RWPE1 (cell line): ENCODE measurements at regions not wholly inside any gene's neighbourhood (a gene's known extent, or its start where the extent isn't known, plus 50 kb on each side); places are given as distances from the start of the nearest gene placed in this dataset.

Source experiments
- CTCF ChIA-PET: fragments of 350-600 bp; sonication (Branson Sonifier 250); formaldehyde crosslinking; extraction: SDS; loops from one replicate; lab custom pipeline; 2021; lab: Yijun Ruan, JAX
- POLR2A ChIA-PET: fragments of 400-600 bp; formaldehyde crosslinking; extraction: SDS; loops from one replicate; lab custom pipeline; 2020; ENCODE audit warnings: antibody characterized with exemption; ENCODE audit not compliant: low non-redundant PET; lab: Yijun Ruan, JAX
- DNase-seq: peaks from one replicate; pipeline ENCODE4 v3.0.0; 2012; ENCODE audit warnings: low spot score
- H3K27ac ChIP-seq: fragments of 450-650 bp; 2 replicates; pipeline ENCODE4 v1.5.1; 2017
- CTCF ChIP-seq: fragments of 450-650 bp; conservative IDR thresholded peaks from 2 replicates; pipeline ENCODE4 v1.5.1; 2017; ENCODE audit warnings: low read depth, mild to moderate bottlenecking

GRCh38 chr20:40486297-40486696 lies 202.7 kb downstream of the MAFB start:
- H3K27ac ChIP-seq, result no peak overlapping the region
- ChIA-PET CTCF (interaction anchor here (0.7 kb wide), 1 partner anchor 55 kb away, joined by 3 read pairs; no protein-coding TSS in a partner anchor), POLR2A (no interaction called here)
- no peak for TF ChIP-seq CTCF
- no peak for DNase-seq

- ChIA-PET POLR2A (no interaction called here), CTCF (interaction anchor here (0.7 to 1.2 kb wide), 4 partner anchors 11 to 1560 kb away, joined by 3 to 6 read pairs (median 4); no protein-coding TSS in a partner anchor)
- H3K27ac ChIP-seq, result no peak overlapping the region
- TF ChIP-seq CTCF, result no peak
- no peak for DNase-seq
Measured at GRCh38 chr20:40481743-40482458, 207.1 kb downstream of the MAFB start.

GRCh38 chr20:40481337-40481736 lies 207.7 kb downstream of the MAFB start:
- ChIA-PET CTCF (interaction anchor here (1.0 to 1.2 kb wide), 2 partner anchors 13 to 209 kb away, joined by 4 to 5 read pairs; no protein-coding TSS in a partner anchor), POLR2A (no interaction called here)
- no peak for DNase-seq
- no peak for TF ChIP-seq CTCF
- no peak overlapping the region for H3K27ac ChIP-seq

GRCh38 chr20:40477805-40478204 lies 211.2 kb downstream of the MAFB start:
- DNase-seq, result no peak

GRCh38 chr20:40476461-40476860 lies 212.6 kb downstream of the MAFB start:
- ChIA-PET POLR2A (no interaction called here), CTCF (interaction anchor here (0.5 to 0.6 kb wide), 2 partner anchors 1069 to 1358 kb away, joined by 3 read pairs; no protein-coding TSS in a partner anchor)
- TF ChIP-seq CTCF, result no peak
- H3K27ac ChIP-seq, result no peak overlapping the region
- DNase-seq, result no peak

More at GRCh38 chr20:40477805-40478204, 211.2 kb downstream of the MAFB start:
- no peak for TF ChIP-seq CTCF
- POLR2A ChIA-PET, result no interaction called here
- no peak overlapping the region for H3K27ac ChIP-seq
- CTCF ChIA-PET, result interaction anchor here (0.5 to 0.6 kb wide), 2 partner anchors 33 to 1428 kb away, joined by 3 read pairs; no protein-coding TSS in a partner anchor

GRCh38 chr20:40472905-40473304 lies 216.1 kb downstream of the MAFB start:
- H3K27ac ChIP-seq, result no peak overlapping the region
- no peak for DNase-seq
- POLR2A ChIA-PET, result no interaction called here
- TF ChIP-seq CTCF, result no peak
- CTCF ChIA-PET, result interaction anchor here (0.6 to 1.0 kb wide), 3 partner anchors 215 to 490 kb away, joined by 3 read pairs; no protein-coding TSS in a partner anchor
